Activated CD4-positive, alpha-beta T cell treated with anti-CD3 and anti-CD28 coated beads, Interleukin-2, Interleukin-4, amounts not matched to agents 100 ng/mL and 50 ng/mL, durations not matched to agents 16 hours and 8 hours (primary cell): ENCODE measurements at regions not wholly inside any gene's neighbourhood (a gene's known extent, or its start where the extent isn't known, plus 50 kb on each side); places are given as distances from the start of the nearest gene placed in this dataset.

ENCODE experiments used
- DNase-seq: peaks from one replicate; pipeline ENCODE4 v3.0.0-alpha.2; 2020; ENCODE audit warnings: low spot score

- no peak for DNase-seq
Observed at GRCh38 chr4:177573507-177573906, 131.3 kb upstream of the AGA start.

- no peak for DNase-seq
Observed at GRCh38 chr4:177574446-177574845, 132.2 kb upstream of the AGA start.

DNA sequence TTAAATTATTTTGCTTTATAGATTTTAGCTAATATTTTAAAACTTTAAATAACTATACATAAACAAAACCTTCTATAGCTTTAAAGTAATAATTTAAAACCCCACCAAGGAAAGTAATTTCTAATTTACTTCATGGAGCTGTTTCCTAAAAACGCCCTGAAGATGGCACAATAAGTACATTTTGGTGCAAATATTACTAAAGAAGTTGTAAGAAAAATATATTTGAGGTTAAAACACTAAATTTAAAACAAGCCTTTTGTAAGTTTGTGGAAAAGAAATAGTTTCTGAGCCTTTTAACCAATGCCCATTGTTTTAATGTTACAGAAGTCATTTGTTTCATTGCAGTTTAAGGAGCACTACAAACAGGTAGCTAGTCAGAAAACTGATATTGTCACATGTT lies 137.4 kb upstream of the AGA start:
- DNase-seq = no peak

GRCh38 chr4:177582992-177583391 lies 140.8 kb upstream of the AGA start:
- DNase-seq = no peak

DNA sequence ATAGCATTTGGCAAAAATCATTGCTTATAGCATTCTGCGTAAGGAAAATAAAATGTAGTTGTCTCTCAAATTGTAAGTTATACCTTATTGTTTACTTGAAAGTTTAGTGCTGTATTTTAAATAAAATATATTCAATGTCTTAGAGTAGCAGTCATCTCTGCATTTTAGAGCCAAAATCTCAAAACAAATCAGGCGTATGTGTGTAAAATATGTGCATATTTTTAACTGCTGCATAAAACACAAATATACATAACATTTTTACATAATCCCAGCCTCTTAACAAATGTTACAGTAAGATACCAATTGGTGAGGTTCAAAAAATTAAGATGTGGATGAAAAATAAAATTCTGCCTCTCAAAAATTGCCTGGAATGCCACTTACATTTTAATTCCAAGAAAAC lies 145.8 kb upstream of the AGA start:
- no peak for DNase-seq

DNA sequence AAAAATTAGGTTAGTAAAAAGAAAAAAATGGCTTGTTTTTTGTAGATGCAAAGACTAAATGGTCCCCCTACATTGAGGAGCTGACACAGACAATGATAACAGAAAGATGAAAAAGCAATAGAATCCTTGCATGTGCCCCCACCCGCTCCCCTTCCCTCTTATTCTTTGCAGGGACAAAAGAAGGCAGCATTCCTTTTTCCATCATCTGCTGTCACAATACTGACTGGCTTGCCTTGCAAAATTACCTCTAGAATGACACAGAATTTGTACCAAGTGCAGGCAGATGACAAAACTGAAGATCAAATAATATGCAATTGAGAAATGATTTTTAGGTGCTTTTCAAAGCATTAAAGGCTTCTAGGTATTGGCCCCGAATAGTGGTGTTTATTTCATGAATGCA lies 153.1 kb upstream of the AGA start:
- no peak for DNase-seq

- peak; percentile 70 for DNase-seq
Observed at GRCh38 chr4:177596035-177596434, 153.8 kb upstream of the AGA start.

GRCh38 chr4:177596991-177597390 lies 154.8 kb upstream of the AGA start:
- no peak for DNase-seq

DNA sequence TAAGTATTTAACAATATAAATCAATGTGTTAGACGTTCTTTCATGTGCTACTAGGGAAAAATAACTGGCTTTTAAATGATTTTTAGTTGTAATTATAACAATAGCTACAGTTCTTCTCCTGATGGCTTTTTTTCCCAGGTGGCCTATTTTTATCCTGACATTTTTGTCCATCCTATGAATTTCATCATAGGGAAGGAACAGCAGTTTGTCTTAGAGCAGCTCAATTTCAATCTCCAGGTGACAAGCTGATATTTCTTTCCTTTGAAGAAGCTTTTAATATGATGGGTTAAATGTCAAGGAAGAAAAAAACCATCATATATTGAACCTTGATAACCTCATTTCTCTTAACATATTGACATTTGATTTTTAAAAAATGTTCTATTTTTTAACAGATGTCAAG lies 163.0 kb upstream of the AGA start:
- DNase-seq = no peak

- DNase-seq = no peak
Observed at GRCh38 chr4:177607111-177607573, 164.9 kb upstream of the AGA start.

DNA sequence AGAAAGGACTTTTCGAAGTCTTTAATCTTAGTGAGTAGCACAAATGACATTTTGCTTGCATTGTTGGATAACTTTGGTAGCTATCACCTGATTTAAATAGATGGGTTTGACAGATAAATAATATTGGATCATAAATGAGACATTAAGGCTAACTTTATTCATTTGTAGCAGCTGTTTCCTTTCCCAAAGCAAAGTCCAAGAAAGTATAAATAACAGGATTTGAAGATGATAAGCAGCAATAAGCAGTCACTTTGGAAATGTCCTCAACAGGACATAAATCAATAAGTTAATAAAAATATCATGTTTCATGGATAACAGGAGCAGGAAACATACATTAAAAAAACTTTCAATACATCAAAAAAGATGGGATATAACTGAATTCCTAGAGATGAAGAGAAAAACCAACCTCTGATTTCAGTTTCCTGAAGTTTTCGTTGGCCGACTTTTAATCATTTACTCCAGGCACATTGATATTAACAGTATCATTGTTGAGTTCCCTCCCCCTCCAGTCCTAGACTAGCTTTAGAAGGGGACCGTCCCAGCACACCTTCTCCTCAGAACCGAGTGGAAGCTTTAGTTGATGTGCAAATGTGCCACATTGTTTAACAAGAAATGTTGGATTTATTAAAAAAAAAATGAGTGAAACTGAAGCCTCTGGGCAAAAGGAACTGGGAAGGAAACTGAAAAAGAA lies 169.9 kb upstream of the AGA start:
- DNase-seq = no peak

DNA sequence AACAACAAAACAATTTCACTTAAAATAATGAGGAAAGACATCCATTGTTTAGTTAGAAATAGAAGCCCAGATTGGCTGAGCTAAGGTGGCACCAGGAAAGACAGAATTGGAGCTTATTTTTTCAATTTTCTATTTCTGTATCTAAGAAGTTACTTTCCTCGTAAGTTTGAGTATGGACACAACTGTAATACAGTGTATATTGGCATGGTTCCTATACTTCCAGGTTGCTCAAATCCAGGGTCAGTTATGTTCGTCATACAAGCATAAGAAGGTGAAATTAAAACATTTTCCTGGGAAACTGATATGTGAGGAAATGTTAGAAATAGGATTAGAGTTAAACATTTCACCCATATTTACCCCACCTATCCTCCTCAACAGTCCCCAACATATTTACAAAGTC lies 170.4 kb upstream of the AGA start:
- no peak for DNase-seq

- DNase-seq = no peak
Observed at GRCh38 chr4:177632481-177632880, 190.2 kb upstream of the AGA start.

DNA sequence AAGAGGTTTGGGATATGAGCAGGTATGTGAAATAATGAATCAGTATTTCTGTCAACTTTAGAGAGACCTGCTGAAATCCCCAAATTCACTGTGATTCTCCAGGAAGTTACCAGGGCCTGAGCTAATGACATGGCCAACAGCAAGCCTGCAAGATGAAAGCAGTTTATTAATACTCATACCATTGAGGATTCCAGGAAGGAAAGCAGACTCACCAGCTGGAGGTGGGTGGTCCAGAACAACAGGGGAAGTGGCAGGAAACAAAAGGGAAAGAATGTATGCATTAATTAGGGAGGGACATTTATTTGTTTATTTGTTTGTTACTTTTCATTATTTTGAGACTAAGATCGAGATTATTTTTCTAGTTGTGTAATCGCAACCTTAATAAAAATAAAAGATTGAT lies 196.6 kb upstream of the AGA start:
- DNase-seq = no peak

DNA sequence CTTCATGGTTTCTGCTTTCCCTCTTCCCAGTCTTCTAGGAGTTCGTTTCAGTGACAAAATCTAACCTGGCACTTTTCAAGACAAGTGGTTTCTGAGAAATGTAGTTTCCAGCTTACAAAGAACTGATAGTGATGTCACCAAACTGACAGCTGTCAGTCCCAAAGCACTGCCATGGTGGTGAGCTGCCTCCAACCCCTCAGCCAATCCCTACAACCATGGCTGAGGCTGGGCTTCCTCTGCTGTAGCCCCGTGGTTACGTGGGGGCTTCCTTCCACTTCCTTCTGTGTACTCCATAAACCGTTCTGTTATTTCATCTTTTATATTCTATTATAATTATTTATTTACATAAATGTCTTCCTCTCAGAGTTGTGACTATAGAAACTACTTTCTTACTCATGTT lies 198.6 kb upstream of the AGA start:
- DNase-seq = no peak

DNA sequence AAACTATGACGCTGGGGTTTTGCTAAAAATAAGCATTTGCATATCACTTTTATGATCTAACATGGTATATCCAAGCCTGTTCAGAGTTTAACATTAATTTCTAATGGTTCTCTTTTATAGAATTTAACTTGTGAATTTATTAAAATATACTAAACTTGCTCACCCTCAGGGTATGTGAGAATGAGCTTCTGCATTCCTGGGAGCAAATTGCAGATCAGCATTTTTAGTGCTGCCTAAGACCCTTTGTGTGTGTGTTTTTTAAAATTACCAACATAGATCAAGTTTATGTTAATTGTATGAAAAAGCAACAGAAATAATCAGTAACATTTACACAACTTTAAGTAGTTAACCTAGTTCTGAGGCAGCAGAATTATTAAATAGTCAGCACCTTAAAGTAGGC lies 218.0 kb upstream of the AGA start:
- DNase-seq = no peak

- no peak for DNase-seq
Observed at GRCh38 chr4:177667687-177668086, 225.4 kb upstream of the AGA start.

DNA sequence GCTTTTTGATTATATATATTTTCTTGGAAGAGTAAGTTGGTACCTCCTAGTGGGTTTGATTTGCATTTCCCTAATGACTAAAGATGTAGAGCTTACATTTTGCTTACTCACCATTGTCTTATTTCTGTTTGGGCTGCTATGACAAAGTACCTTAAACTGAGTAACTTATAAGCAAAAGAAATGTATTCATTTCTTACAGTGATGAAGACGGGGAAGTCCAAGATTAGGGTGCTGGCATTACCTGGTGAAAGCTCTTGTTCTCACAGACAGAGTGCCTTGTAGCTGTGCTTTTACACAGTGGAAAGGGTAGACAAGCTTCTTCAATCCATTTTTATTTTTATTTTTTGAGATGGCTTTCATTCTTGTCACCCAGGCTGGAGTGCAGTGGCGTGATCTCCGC lies 229.2 kb upstream of the AGA start:
- DNase-seq = no peak

DNA sequence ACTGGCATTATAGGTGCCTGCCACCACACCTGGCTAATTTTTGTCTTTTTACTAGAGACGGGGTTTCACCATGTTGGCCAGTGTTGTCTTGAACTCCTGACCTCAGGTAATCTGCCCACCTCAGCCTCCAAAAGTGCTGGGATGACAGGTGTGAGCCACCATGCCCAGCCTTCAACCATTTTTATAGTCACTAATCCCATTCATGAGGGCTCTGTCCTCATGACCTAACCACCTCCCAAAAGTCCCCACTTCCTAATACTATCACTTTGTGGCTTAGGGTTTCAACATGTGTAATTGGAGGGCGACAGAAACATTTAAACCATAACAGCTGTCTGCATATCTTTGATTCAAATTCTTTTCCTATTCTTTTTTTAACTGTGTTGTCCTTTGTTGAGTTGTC lies 229.6 kb upstream of the AGA start:
- no peak for DNase-seq

DNA sequence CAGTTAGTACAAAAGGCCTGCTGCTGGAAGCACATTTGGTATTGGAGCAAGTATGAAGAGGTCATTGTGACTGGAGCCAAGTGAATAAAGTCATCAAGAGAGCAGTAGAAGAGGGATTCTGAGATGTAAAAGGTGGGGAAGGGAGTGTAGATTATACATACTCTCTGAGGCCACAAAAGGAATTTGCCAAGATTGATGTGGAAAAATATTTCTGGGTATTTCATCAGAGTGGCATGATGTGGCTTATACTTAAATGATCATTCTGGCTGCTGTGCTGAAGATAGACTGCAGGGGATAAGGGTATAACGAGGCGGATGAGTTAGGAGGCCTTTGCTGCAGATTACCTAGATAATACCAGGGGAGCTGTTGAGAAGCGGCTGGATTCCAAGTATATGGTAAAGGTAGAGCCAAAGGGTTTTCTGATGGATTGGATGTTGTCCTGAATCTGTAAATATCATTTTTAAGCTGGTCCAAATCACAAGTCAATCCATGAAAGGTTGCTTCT lies 231.8 kb upstream of the AGA start:
- DNase-seq = no peak

DNA sequence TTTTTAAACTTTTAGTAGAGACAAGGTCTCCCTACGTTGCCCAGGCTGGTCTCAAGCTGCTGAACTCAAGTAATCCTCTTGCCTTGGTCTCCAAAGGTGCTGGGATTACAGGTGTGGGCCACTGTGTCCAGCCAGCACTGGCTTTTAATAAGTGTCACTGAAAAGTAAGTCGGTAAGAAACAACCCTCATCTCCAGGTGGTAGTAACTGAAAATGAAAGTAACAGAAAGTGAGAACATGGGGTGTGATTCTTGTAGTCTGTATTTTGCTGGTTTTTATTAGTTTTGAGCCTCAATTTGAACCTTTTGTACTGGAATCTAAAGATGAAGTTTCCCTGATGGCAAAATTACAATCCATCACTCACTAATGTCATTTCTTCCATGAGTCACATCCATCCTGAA lies 238.1 kb upstream of the AGA start:
- no peak for DNase-seq

DNA sequence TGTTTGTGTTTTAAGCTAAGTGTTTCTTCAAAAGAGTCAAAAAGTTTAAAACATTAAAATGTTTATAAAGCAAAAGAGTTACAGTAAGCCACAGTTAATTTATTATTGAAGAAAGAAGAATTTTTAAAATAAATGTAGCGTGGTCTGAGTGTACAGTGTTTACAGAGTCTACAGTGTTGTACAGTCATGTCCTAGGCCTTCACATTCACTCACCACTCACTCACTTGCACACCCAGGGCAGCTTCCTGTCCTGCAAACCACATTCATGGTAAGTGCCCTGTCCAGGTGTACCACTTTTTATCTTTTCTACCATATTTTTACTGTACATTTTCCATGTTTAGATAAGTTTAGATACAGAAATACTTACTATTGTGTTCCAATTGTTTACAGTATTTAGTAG lies 239.7 kb upstream of the AGA start:
- no peak for DNase-seq

DNA sequence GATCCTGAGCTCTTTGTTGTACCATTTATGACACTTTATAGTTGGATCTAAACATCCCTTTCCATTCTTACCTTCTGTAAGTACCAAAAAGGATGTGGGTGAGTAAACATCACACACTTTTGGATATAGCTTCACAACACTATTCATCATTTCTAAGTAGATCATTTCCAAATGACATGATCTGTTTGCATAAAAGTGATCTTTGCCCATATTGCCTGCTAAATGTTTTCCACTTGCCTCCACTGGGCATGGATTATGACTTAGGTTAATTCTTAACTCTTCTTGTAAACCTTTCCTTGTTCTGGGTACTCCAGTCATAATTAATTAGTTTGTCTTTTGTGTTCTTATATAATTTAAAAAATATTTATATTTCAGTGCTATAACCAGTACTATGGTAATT lies 244.9 kb upstream of the AGA start:
- no peak for DNase-seq

- DNase-seq = no peak
Observed at GRCh38 chr4:177692907-177693306, 250.7 kb upstream of the AGA start.
